Esophagus squamous epithelium (tissue), 4 donors: ENCODE measurements at regions not wholly inside any gene's neighbourhood (a gene's known extent, or its start where the extent isn't known, plus 50 kb on each side); places are given as distances from the start of the nearest gene placed in this dataset.

Experiments used
- POLR2A ChIP-seq, 4 donors: fragments of 450-650 bp; IDR thresholded peaks; one replicate each; pipeline ENCODE4 v1.6.1; 2017; ENCODE audit warnings: antibody characterized with exemption in 4 of 4, mild to moderate bottlenecking in 4 of 4, moderate library complexity in 3 of 4
- TF ChIP-seq, protein P1 (sequence below), 6 experiments: fragments of 450-650 bp in 4 of 6; fragments of 200-600 bp in 2 of 6; sonication (generic) in 2 of 6; IDR thresholded peaks; one replicate each; pipeline ENCODE4 v1.5.1; 2016 to 2019; ENCODE audit warnings: antibody characterized with exemption in 6 of 6, mild to moderate bottlenecking in 4 of 6, moderate library complexity in 4 of 6

DNA sequence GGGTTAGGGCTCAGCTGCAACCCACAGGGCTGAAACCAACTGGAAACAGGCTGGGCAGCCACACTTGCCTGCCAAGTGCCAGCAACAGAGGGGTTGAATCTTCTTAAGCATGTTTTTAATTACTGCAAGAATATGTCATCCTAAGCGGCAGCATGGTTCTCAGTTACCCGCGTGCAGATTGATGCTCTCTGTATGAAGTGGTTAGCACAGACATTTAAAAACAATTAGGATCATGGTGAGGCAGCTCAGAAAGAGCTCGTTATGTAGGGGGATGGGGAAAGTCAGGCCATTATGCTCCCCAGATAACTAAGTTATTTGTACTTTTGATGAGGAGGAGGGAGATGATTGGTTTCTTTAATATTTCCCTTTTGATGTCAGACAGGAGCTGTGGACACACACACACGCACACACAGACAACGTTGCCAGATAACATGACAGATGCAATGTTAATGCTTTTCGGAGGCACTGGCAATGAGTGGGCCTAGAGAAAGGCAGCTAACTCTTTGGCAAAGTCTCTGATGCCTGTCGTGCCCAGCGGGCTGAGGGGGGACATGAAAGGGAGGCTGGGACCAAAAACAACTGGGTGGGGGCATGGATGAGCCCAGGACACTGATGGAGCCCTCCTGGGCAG is 389.7 kb downstream of the NXPE2 start:
- TF ChIP-seq, protein P1, sequence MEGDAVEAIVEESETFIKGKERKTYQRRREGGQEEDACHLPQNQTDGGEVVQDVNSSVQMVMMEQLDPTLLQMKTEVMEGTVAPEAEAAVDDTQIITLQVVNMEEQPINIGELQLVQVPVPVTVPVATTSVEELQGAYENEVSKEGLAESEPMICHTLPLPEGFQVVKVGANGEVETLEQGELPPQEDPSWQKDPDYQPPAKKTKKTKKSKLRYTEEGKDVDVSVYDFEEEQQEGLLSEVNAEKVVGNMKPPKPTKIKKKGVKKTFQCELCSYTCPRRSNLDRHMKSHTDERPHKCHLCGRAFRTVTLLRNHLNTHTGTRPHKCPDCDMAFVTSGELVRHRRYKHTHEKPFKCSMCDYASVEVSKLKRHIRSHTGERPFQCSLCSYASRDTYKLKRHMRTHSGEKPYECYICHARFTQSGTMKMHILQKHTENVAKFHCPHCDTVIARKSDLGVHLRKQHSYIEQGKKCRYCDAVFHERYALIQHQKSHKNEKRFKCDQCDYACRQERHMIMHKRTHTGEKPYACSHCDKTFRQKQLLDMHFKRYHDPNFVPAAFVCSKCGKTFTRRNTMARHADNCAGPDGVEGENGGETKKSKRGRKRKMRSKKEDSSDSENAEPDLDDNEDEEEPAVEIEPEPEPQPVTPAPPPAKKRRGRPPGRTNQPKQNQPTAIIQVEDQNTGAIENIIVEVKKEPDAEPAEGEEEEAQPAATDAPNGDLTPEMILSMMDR (IDR thresholded peaks at IDR 0.05), result no peak
- no peak for TF ChIP-seq POLR2A (IDR thresholded peaks at IDR 0.05)
